ENCODE measurements at regions not wholly inside any gene's neighbourhood (a gene's known extent, or its start where the extent isn't known, plus 50 kb on each side); places are given as distances from the start of the nearest gene placed in this dataset.

GRCh38 chr10:64277536-64277935 is 756.3 kb downstream of the REEP3 start:
- H3K27me3 ChIP-seq (ENCODE audit: control insufficient read depth, insufficient read depth, low read length) = no peaks in the 10 kb centered on the region
- DNase-seq (ENCODE audit: low read depth) = no peak
- H3K4me3 ChIP-seq (ENCODE audit: low read depth, low read length) = no peak overlapping the region
- TF ChIP-seq CTCF (IDR thresholded peaks at IDR 0.05; ENCODE audit: insufficient read depth, low read length, severe bottlenecking) = no peak
- no peak for FAIRE-seq
- H3K36me3 ChIP-seq (ENCODE audit: control insufficient read depth, insufficient read depth, low read length) = no peaks in the 10 kb centered on the region

- H3K27me3 ChIP-seq (ENCODE audit: control insufficient read depth, insufficient read depth, low read length) = no peaks in the 10 kb centered on the region
- H3K36me3 ChIP-seq (ENCODE audit: control insufficient read depth, insufficient read depth, low read length) = no peaks in the 10 kb centered on the region
- TF ChIP-seq CTCF (IDR thresholded peaks at IDR 0.05; ENCODE audit: insufficient read depth, low read length, severe bottlenecking) = no peak
- FAIRE-seq (no peak), DNase-seq (ENCODE audit: low read depth) (no peak)
- no peak overlapping the region for H3K4me3 ChIP-seq (ENCODE audit: low read depth, low read length)
These were observed 762.4 kb downstream of the REEP3 start for GRCh38 chr10:64283621-64284020.

- Histone ChIP-seq H3K27me3 (ENCODE audit: control insufficient read depth, insufficient read depth, low read length) (no peaks in the 10 kb centered on the region), H3K4me3 (ENCODE audit: low read depth, low read length) (no peak overlapping the region), H3K36me3 (ENCODE audit: control insufficient read depth, insufficient read depth, low read length) (no peaks in the 10 kb centered on the region)
- no peak for DNase-seq (ENCODE audit: low read depth)
- no peak for FAIRE-seq
- TF ChIP-seq CTCF (IDR thresholded peaks at IDR 0.05; ENCODE audit: insufficient read depth, low read length, severe bottlenecking) = no peak
These were observed 765.3 kb downstream of the REEP3 start for GRCh38 chr10:64286533-64286932.

GRCh38 chr10:64288404-64288803 is 767.2 kb downstream of the REEP3 start:
- no peak for DNase-seq (ENCODE audit: low read depth)
- no peak for FAIRE-seq
- Histone ChIP-seq H3K4me3 (ENCODE audit: low read depth, low read length) (no peak overlapping the region), H3K27me3 (ENCODE audit: control insufficient read depth, insufficient read depth, low read length) (no peaks in the 10 kb centered on the region), H3K36me3 (ENCODE audit: control insufficient read depth, insufficient read depth, low read length) (no peaks in the 10 kb centered on the region)
- TF ChIP-seq CTCF (IDR thresholded peaks at IDR 0.05; ENCODE audit: insufficient read depth, low read length, severe bottlenecking) = no peak

GRCh38 chr10:64303566-64303965 is 782.4 kb downstream of the REEP3 start:
- no peaks in the 10 kb centered on the region for H3K36me3 ChIP-seq (ENCODE audit: control insufficient read depth, insufficient read depth, low read length)
- H3K4me3 ChIP-seq (ENCODE audit: low read depth, low read length) = no peak overlapping the region
- FAIRE-seq = no peak
- H3K27me3 ChIP-seq (ENCODE audit: control insufficient read depth, insufficient read depth, low read length) = no peaks in the 10 kb centered on the region
- no peak for TF ChIP-seq CTCF (IDR thresholded peaks at IDR 0.05; ENCODE audit: insufficient read depth, low read length, severe bottlenecking)
- DNase-seq (ENCODE audit: low read depth) = no peak

- no peaks in the 10 kb centered on the region for H3K36me3 ChIP-seq (ENCODE audit: control insufficient read depth, insufficient read depth, low read length)
- no peak for TF ChIP-seq CTCF (IDR thresholded peaks at IDR 0.05; ENCODE audit: insufficient read depth, low read length, severe bottlenecking)
- no peaks in the 10 kb centered on the region for H3K27me3 ChIP-seq (ENCODE audit: control insufficient read depth, insufficient read depth, low read length)
- H3K4me3 ChIP-seq (ENCODE audit: low read depth, low read length) = no peak overlapping the region
- FAIRE-seq (no peak), DNase-seq (ENCODE audit: low read depth) (no peak)
These were observed 785.6 kb downstream of the REEP3 start for GRCh38 chr10:64306729-64307327.

Measured in bronchial epithelial cell (primary cell).